CD4-positive, CD25-positive, alpha-beta regulatory T cell (primary cell): ENCODE measurements at regions not wholly inside any gene's neighbourhood (a gene's known extent, or its start where the extent isn't known, plus 50 kb on each side); places are given as distances from the start of the nearest gene placed in this dataset.

Source experiments
- ATAC-seq, 2 donors: fragments of 150-1000 bp; cut with Tn5 transposase; one replicate each; pipeline ENCODE4 v1.10.0; 2021; ENCODE audit warnings: low read depth in 2 of 2, moderate number of reproducible peaks in 2 of 2, moderate library complexity in 1 of 2
- DNase-seq, 3 donors: peaks; one replicate each; pipeline versions ENCODE4 v3.0.0 to v3.0.0-alpha.2; 2012 to 2022; ENCODE audit warnings: mixed read lengths in 1 of 3
- H3K27ac ChIP-seq: one replicate; pipeline ENCODE4 v1.7.0; 2013; ENCODE audit warnings: mild to moderate bottlenecking, low read length; ENCODE audit not compliant: insufficient read depth, poor library complexity, severe bottlenecking
- H3K27me3 ChIP-seq: one replicate; pipeline ENCODE4 v1.7.0; 2013; ENCODE audit warnings: low read length; ENCODE audit not compliant: control insufficient read depth, insufficient read depth
- H3K36me3 ChIP-seq: one replicate; pipeline ENCODE4 v1.7.0; 2013; ENCODE audit warnings: mild to moderate bottlenecking, low read length, moderate library complexity; ENCODE audit not compliant: control insufficient read depth, insufficient read depth
- H3K4me1 ChIP-seq: 2 replicates; pipeline ENCODE4 v1.7.0; 2013; ENCODE audit warnings: mild to moderate bottlenecking, low read length; ENCODE audit not compliant: insufficient read depth, control insufficient read depth, poor library complexity, severe bottlenecking
- H3K4me3 ChIP-seq: one replicate; pipeline ENCODE4 v1.7.0; 2013; ENCODE audit warnings: low read depth, mild to moderate bottlenecking, low read length, moderate library complexity
- H3K9me3 ChIP-seq, 2 experiments: 1 replicate in 1 of 2; 2 replicates in 1 of 2; pipeline ENCODE4 v1.7.0; 2013; ENCODE audit warnings: low read length in 2 of 2, mild to moderate bottlenecking in 1 of 2, moderate library complexity in 1 of 2; ENCODE audit not compliant: control insufficient read depth in 2 of 2
- H3K27ac Mint-ChIP-seq, 3 donors: one replicate each; pipeline ENCODE4 v1.8.0; 2020 to 2022; ENCODE audit warnings: mild to moderate bottlenecking in 3 of 3, mixed read lengths in 3 of 3, moderate library complexity in 2 of 3
- H3K27me3 Mint-ChIP-seq: one replicate; pipeline ENCODE4 v1.8.0; 2022; ENCODE audit warnings: mild to moderate bottlenecking, mixed read lengths
- H3K36me3 Mint-ChIP-seq: one replicate; pipeline ENCODE4 v1.8.0; 2020; ENCODE audit warnings: mixed read lengths
- H3K4me1 Mint-ChIP-seq, 4 donors: one replicate each; pipeline ENCODE4 v1.8.0; 2020 to 2022; ENCODE audit warnings: mixed read lengths in 4 of 4, mild to moderate bottlenecking in 1 of 4
- H3K4me3 Mint-ChIP-seq, 4 donors: one replicate each; pipeline ENCODE4 v1.8.0; 2020 to 2022; ENCODE audit warnings: mild to moderate bottlenecking in 4 of 4, mixed read lengths in 4 of 4, moderate library complexity in 3 of 4
- H3K9me3 Mint-ChIP-seq, 7 donors: one replicate each; pipeline ENCODE4 v1.8.0; 2020 to 2022; ENCODE audit warnings: mixed read lengths in 7 of 7, mild to moderate bottlenecking in 3 of 7, moderate library complexity in 2 of 7

DNA sequence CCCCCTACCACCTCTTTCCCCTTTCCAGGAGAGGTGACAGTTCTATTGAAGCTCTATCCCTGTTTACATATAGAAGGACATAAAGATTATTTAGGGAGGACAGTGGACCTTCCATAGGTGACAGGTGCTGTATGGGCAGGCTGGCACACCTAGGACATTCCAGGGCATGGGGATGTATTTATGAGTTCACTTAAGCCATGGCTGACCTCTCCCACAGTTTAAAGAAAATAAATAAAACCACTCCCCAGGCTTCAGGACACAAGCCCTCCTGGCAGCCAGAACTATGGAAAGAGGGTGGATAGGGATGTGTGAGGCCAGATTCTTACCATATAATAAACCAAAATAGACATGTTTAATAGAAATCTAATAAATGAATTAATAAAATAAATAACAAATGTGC, 85.6 kb upstream of the HOXC13 start:
- H3K27ac ChIP-seq, result no peak overlapping the region
- H3K4me3 ChIP-seq, result no peak overlapping the region
- H3K4me3 Mint-ChIP-seq, result no peak overlapping the region
- ATAC-seq (no peak), DNase-seq (no peak)
- peaks cover 40% of the 10 kb centered on the region for H3K27me3 Mint-ChIP-seq
- H3K27ac Mint-ChIP-seq, result no peak overlapping the region
- no peaks in the 10 kb centered on the region for H3K4me1 Mint-ChIP-seq
- H3K27me3 ChIP-seq, result peaks cover 7% of the 10 kb centered on the region
- H3K36me3 ChIP-seq, result no peaks in the 10 kb centered on the region
- H3K9me3 ChIP-seq, result no peaks in the 10 kb centered on the region
- no peaks in the 10 kb centered on the region for H3K9me3 Mint-ChIP-seq
- H3K4me1 ChIP-seq, result no peaks in the 10 kb centered on the region
- no peaks in the 10 kb centered on the region for H3K36me3 Mint-ChIP-seq

DNA sequence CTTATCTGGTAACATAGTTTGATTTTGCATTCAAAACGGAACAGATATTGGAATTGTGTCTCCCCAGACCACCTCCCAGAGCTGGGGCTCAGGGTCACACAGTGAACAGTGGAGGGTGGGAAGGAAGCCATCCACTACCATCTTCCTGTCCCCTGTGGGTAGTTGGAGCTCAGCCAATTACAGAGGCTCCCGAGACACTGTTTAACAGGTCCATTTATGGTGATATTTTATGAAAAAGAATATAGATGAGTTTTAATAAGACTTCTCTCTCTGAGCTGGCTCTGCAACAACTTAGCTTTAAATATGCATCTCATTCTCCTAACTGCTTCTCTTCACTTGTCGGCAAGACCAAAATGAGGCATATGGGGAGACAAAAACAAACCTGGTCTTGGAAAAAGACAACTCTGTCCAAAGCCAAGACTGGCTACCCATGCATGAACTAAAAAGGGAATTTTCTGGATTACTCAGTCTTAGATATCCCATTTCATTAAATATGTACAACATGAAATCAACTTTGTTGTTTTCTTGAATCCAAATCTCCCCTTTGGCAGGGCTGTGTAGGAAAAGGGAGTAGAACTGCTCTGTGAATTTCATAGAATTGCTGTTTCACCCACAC, 83.8 kb upstream of the HOXC13 start:
- ATAC-seq, result no peak
- H3K27me3 Mint-ChIP-seq, result peaks cover 37% of the 10 kb centered on the region

DNA sequence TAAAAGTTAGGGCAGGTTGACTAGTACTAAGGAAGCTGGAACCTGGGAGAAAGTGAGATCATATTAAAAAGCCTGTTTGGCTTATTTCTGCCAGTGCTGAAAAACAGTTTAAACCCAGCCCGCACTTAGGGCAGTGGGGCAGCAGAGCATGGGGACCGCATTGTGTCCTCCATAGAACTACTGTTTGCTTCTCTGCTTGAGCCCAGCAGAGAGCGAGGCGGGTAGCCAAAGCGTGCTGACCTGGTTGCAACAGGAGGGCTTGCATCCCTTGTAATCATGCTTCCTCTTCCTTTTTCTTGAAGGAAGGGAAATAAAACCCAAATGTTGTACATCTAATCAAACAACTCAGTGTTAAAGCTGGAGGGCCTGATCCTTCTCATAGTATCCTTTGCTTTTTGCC, 82.5 kb upstream of the HOXC13 start:
- no peaks in the 10 kb centered on the region for H3K4me1 Mint-ChIP-seq
- H3K4me3 ChIP-seq, result no peak overlapping the region
- no peak overlapping the region for H3K27ac ChIP-seq
- H3K27ac Mint-ChIP-seq, result no peak overlapping the region
- peaks cover 28% of the 10 kb centered on the region for H3K27me3 Mint-ChIP-seq
- no peaks in the 10 kb centered on the region for H3K4me1 ChIP-seq
- H3K36me3 ChIP-seq, result no peaks in the 10 kb centered on the region
- no peaks in the 10 kb centered on the region for H3K9me3 ChIP-seq
- no peak for ATAC-seq
- DNase-seq, result no peak
- H3K9me3 Mint-ChIP-seq, result no peaks in the 10 kb centered on the region
- no peak overlapping the region for H3K4me3 Mint-ChIP-seq
- no peaks in the 10 kb centered on the region for H3K36me3 Mint-ChIP-seq
- peaks cover 10% of the 10 kb centered on the region for H3K27me3 ChIP-seq

More for the DNA sequence above, 83.8 kb upstream of the HOXC13 start:
- Histone ChIP-seq H3K4me1 (no peaks in the 10 kb centered on the region), H3K36me3 (no peaks in the 10 kb centered on the region), H3K4me3 (no peak overlapping the region), H3K9me3 (no peaks in the 10 kb centered on the region), H3K27me3 (peaks cover 8% of the 10 kb centered on the region), H3K27ac (no peak overlapping the region)
- no peaks in the 10 kb centered on the region for H3K36me3 Mint-ChIP-seq
- no peak overlapping the region for H3K4me3 Mint-ChIP-seq
- no peak for DNase-seq
- no peaks in the 10 kb centered on the region for H3K9me3 Mint-ChIP-seq
- H3K27ac Mint-ChIP-seq, result no peak overlapping the region
- H3K4me1 Mint-ChIP-seq, result no peaks in the 10 kb centered on the region

DNA sequence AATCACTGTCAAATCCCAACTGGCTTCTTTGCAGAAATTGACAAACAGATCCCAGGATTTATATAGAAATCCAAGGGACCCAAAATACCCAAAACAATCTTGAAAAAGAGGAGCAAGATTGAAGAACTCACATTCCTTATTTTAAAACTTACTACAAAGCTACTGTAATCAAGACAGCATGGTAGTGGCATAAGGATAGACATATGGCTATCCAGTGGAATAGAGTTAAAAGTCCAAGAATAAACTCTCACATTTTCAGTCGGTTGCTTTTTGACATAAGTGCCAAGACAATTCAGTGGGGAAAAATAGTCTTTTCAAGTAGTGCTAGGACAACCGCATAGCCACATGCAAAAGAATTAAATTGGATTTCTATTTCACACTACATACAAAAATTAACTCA, 81.0 kb upstream of the HOXC13 start:
- no peaks in the 10 kb centered on the region for H3K9me3 ChIP-seq
- Mint-ChIP-seq H3K27ac (no peak overlapping the region), H3K4me3 (no peak overlapping the region), H3K4me1 (no peaks in the 10 kb centered on the region), H3K36me3 (no peaks in the 10 kb centered on the region), H3K27me3 (peaks cover 26% of the 10 kb centered on the region), H3K9me3 (no peaks in the 10 kb centered on the region)
- H3K36me3 ChIP-seq, result no peaks in the 10 kb centered on the region
- no peak overlapping the region for H3K27ac ChIP-seq
- DNase-seq (no peak), ATAC-seq (no peak)
- H3K4me3 ChIP-seq, result no peak overlapping the region
- peaks cover 10% of the 10 kb centered on the region for H3K27me3 ChIP-seq
- H3K4me1 ChIP-seq, result no peaks in the 10 kb centered on the region

DNA sequence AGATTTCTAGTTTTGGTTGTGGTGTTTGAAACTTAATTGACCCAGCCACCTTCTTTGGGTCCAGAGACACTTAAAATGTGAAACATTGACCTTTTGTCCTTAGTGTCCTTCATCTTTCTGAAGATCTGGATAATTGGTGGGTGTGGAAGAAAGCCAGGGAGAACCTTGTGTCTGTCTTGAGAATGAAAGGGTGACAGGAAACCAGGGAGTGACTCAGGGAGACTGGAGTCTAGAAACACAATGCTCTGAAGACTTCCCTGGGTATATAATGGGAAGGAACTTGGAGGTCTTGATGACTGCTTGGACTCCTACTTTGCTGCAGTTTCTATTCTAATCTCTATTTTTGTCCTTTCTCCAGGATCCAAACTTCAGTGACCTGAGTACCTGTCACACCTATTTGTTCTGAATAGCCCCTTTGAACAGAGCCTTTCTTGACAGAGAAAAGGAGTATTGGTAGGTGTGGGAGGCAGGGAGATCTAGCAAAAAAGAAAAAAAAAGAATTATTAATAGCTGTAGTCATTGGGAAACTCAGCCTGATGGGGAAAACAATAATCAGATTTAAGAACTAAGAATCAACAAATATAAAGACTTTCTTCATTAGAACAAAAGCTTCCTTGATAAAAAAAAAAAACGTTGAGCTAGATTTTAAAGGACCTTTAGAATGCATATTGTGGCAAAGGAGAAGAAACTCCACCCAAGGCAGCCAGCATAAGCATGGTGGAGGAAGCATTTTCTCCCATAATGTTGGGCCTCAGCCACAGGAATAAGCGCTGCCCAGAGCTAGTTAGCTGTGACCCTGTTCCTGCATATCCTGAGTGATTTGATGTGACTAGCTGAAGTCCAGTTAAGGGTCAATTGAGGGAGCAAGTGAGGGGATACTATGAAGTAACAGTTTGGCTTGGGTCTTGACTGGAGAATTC, 77.9 kb upstream of the HOXC13 start:
- Mint-ChIP-seq H3K9me3 (no peaks in the 10 kb centered on the region), H3K27me3 (peaks cover 18% of the 10 kb centered on the region), H3K36me3 (no peaks in the 10 kb centered on the region), H3K27ac (no peak overlapping the region), H3K4me3 (no peak overlapping the region), H3K4me1 (no peaks in the 10 kb centered on the region)
- Histone ChIP-seq H3K36me3 (no peaks in the 10 kb centered on the region), H3K27me3 (peaks cover 20% of the 10 kb centered on the region), H3K4me1 (no peaks in the 10 kb centered on the region), H3K27ac (no peak overlapping the region), H3K9me3 (no peaks in the 10 kb centered on the region), H3K4me3 (no peak overlapping the region)
- ATAC-seq (no peak), DNase-seq (no peak)

DNA sequence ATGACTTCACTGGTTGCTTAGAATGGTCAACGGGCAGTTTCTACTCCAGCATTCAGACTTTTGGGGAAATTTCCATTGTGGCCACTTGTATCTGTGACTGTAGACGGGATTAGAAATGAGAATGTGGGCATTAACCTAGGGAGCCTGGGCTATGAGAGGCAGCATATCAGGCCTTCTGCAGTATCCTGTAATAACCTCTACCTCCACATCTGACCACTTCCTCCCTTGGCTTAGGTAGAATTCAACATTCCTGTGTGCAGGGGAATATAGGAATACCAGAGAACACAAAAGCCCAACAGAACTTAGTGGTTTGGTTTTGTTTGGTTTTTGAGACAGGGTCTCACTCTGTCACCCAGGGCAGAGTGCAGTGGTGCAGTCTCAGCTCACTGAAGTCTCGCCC, 76.4 kb upstream of the HOXC13 start:
- H3K4me3 ChIP-seq, result no peak overlapping the region
- no peak for DNase-seq
- no peaks in the 10 kb centered on the region for H3K36me3 ChIP-seq
- Mint-ChIP-seq H3K4me3 (no peak overlapping the region), H3K4me1 (no peaks in the 10 kb centered on the region), H3K27me3 (peaks cover 18% of the 10 kb centered on the region), H3K27ac (no peak overlapping the region), H3K9me3 (no peaks in the 10 kb centered on the region), H3K36me3 (no peaks in the 10 kb centered on the region)
- ATAC-seq, result no peak
- H3K27me3 ChIP-seq, result peaks cover 20% of the 10 kb centered on the region
- no peaks in the 10 kb centered on the region for H3K4me1 ChIP-seq
- H3K27ac ChIP-seq, result no peak overlapping the region
- H3K9me3 ChIP-seq, result no peaks in the 10 kb centered on the region

DNA sequence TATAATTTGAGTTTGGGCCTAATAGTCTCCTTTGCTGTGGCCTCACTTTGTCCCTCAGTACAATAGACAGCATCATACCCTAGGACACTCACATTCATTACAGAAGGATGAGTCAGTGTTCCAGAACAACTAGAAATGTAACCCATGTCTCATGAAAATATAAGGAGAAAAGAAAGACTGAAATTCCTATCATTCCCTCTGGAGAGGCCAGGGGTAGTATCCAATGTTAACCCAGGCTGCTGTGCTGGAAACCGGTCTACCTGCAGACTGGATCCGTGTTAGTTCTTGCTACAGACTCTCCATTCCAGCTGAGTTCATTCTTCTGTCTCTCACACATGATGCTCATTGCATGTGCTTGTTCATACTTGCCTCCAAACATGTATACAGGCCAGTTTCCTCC, 75.8 kb upstream of the HOXC13 start:
- ATAC-seq, result no peak
- Histone ChIP-seq H3K27ac (no peak overlapping the region), H3K9me3 (no peaks in the 10 kb centered on the region), H3K27me3 (peaks cover 20% of the 10 kb centered on the region), H3K36me3 (no peaks in the 10 kb centered on the region), H3K4me1 (no peaks in the 10 kb centered on the region), H3K4me3 (no peak overlapping the region)
- Mint-ChIP-seq H3K27ac (no peak overlapping the region), H3K9me3 (no peaks in the 10 kb centered on the region), H3K27me3 (peaks cover 20% of the 10 kb centered on the region), H3K4me3 (no peak overlapping the region), H3K4me1 (no peaks in the 10 kb centered on the region), H3K36me3 (no peaks in the 10 kb centered on the region)
- no peak for DNase-seq

DNA sequence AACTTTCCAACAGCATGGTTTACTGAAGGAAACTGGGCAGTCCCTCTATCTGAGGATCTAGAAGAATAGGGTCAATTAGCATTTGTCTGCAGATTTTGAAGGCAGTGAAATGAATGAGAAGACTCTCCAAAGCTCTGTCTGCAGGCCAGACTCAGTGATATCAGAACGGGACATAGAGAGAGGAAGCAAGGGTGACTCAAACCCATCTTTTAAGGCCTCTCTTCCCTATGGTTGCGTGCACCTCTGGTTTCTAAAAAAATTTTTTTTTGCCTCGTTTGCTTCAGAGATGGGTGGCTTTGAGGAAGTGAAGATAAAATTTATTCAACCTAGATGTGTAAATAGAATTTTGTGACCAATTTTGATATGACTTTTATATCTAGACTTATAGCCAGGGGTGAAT, 71.9 kb upstream of the HOXC13 start:
- no peak overlapping the region for H3K4me3 ChIP-seq
- no peaks in the 10 kb centered on the region for H3K36me3 ChIP-seq
- Mint-ChIP-seq H3K4me1 (no peaks in the 10 kb centered on the region), H3K27me3 (peaks cover 27% of the 10 kb centered on the region), H3K27ac (no peak overlapping the region), H3K36me3 (no peaks in the 10 kb centered on the region), H3K9me3 (peaks cover 0 to 2% (median 0%) of the 10 kb centered on the region in 7 donors), H3K4me3 (no peak overlapping the region)
- DNase-seq (no peak), ATAC-seq (no peak)
- no peaks in the 10 kb centered on the region for H3K9me3 ChIP-seq
- H3K4me1 ChIP-seq, result no peaks in the 10 kb centered on the region
- H3K27ac ChIP-seq, result no peak overlapping the region
- H3K27me3 ChIP-seq, result peaks cover 16% of the 10 kb centered on the region
